Stimulated activated CD4-positive, alpha-beta T cell treated with anti-CD3 and anti-CD28 coated beads, TNF-alpha, amount 100 ng/mL, for 4 hours (primary cell): ENCODE measurements at regions not wholly inside any gene's neighbourhood (a gene's known extent, or its start where the extent isn't known, plus 50 kb on each side); places are given as distances from the start of the nearest gene placed in this dataset.
"Not testable (repeated sequence)": the region's sequence is repeated elsewhere in the genome, so short reads cannot be mapped to it uniquely, and the experiment has no call there.

Experiments
- DNase-seq, 3 experiments: peaks; one replicate each; pipeline ENCODE4 v3.0.0-alpha.2; 2020; ENCODE audit warnings: low read depth in 3 of 3

- no peak for DNase-seq
Observed at GRCh38 chr14:105952826-105953225, 426.4 kb downstream of the TMEM121 start.

GRCh38 chr14:105961625-105962024, 435.2 kb downstream of the TMEM121 start:
- DNase-seq: not testable (repeated sequence)

DNA sequence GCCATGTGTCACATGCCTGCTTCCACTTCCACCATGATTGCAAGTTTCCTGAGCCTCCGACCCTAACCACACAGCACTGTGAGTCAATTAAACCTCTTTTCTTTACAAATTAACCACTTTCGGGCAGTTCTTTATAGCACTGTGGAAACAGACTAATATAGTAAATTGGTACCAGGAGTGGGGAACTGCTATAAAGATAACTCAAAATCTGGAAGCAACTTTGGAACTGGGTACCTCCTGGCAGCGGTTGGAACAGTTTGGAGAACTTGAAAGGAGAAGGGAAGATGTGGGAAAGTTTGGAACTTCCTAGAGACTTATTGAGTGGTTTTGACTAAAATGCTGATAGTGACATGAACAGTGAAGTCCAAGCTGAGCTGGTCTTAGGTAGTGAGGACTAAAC, 436.1 kb downstream of the TMEM121 start:
- DNase-seq: no peak

DNA sequence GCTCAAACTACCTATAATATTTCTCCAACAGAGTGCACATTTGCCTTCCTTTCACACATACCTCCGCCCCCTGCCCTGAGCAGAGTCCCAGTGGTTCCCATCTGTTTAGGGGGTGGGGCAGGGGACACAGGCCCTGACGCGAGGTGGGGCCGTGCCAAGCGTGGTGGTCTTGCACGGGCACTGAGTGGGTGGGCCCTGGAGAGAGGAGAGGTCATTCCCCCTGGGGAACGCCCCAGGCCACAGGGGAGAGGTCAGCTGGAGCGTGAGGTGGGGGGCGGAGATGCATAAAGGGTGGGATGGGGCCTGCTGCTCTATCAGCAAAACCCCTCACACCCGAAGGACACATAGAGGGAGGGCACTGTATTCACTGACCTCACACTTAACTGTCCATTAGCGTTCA, 441.9 kb downstream of the TMEM121 start:
- no peak for DNase-seq

- not testable (repeated sequence) for DNase-seq
Observed at GRCh38 chr14:105969026-105969425, 442.6 kb downstream of the TMEM121 start.

- DNase-seq: not testable (repeated sequence)
Observed at GRCh38 chr14:105970821-105971220, 444.4 kb downstream of the TMEM121 start.

- DNase-seq: no peak
Observed at GRCh38 chr14:105971593-105972500, 445.5 kb downstream of the TMEM121 start.

- DNase-seq: peak; percentile 41 to 50 (median 46)
Observed at GRCh38 chr14:105974902-105975301, 448.5 kb downstream of the TMEM121 start.

GRCh38 chr14:105978618-105979295, 452.4 kb downstream of the TMEM121 start:
- no peak for DNase-seq

GRCh38 chr14:105979446-105979845, 453.1 kb downstream of the TMEM121 start:
- no peak for DNase-seq

- DNase-seq: no peak
Observed at GRCh38 chr14:105980224-105980623, 453.8 kb downstream of the TMEM121 start.

DNA sequence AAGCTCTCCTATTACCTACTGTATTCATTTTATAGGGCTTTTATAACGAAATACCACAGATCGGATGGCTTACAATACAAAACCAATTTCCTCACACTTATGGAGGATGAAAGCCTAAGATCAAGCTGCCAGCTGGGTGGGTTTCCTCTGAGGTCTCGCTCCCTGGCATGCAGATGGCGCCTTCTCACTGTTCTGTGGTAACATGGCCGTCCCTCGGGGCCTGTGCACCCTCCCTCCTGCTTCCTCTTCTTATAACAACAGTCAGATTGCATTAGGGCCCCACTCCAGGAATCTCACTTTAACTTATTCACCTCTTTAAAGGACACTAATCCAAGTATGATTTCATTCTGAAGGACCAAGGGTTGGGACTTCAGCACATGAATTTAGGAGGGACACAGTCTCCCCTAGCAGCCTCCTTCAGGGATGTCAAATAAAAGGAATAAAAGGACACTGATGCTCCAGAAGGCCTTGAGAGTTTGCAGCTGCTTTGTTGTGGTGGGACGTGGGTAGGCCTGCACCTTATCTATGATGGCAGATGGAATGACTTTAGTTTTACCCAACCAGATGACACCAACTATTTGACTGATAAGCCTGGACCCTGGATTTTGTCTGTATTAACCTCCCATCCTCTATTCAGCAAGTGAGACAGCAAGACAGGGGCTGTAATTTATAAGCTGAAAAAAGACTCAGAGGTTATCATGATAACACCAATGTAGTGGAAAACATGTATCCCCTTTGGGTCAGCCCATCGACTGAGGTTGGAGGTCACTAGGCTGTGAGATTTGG, 455.3 kb downstream of the TMEM121 start:
- not testable (repeated sequence) for DNase-seq

GRCh38 chr14:105982664-105983063, 456.3 kb downstream of the TMEM121 start:
- DNase-seq: no peak

DNA sequence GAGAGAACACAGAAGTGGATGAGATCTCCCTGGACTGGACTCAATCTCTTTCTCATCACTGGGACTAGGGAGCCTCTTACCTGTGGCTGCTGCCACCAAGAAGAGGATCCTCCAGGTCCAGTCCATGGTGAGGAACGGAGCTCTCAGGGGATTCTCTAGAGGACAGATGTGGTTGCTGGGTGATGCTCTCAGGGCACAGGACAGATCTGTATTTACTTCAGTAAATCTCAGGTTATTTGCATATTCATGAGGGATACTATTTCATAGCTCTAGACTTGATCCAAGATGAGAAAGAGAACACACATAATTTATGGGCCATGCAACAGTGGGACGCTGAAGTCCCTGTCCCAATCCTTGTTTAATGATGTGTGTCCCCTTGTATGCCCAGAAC, 460.5 kb downstream of the TMEM121 start:
- no peak for DNase-seq

- no peak for DNase-seq
Observed at GRCh38 chr14:105987563-105987962, 461.2 kb downstream of the TMEM121 start.

DNA sequence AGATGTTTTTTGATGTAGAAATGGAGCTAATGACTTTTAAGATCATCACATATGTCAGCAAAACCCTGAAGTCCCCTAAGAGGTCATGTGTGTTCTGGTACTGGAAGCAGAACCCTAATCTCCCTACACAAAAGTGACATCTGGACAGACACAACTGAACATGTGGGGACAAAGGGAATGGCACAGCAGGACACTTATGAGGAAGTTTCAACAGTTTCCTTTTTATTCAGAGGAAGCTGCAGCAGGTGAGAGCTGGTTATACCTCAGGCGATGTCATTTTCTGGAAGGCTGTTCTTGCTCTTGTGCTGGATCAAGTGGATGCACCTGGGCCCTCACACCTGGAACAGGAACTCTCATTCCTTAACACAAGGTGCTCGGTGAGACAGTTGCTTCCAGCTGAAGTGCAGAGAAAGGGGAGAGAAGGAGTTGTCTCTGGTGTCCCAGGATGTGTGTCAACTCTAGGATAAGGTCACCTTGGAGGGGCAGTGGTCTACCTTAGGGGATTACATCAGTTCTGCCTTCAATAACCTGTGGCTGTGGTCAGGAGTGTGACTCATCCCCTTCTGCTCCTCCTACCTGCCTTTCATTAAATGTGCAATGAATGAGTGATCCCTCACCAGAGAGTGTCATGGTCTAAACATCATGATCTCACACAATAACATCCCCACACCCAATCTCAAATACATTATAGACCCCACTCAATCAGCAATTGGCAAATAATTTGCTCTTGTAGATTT, 463.4 kb downstream of the TMEM121 start:
- DNase-seq: no peak

DNA sequence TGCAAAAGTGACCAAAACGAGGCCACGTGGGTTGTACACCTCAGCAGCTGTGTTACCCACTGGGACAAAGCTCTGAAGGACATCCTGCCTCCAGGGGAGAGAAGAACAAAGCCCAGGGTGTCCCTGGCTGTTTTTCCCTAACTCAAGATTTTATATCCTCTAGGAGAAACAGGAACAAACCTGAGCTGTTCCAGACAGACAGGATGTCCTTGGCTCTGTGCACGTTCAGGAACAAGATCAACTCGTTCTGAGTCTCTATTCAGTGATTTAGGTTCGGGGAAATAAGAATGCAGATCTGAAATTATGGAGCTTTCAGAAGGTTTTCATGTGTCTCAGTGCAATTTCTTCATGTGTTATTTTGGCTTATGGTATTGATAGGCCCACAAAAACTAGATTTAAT, 465.3 kb downstream of the TMEM121 start:
- DNase-seq: not testable (repeated sequence)

DNA sequence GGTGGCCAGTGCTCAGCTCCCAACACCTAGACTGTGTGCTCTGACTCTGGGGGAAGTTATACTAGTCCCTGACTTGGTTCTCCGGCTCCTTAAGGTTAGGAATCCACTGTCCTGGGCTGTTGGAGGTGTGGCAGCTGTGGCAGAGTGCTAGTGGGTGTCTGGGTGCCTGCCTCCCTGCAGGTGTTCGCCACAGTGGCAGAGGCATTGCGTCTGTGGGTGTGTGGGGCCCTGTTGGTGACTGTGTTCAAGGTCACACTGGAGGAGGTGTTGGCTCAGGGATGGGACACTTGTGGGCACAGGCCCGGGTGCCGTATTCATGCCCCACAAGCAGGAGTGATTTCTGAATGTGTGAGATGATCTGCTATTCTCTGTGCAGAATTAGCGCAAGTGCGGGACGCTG, 467.4 kb downstream of the TMEM121 start:
- no peak for DNase-seq

GRCh38 chr14:105995011-105995710, 468.8 kb downstream of the TMEM121 start:
- not testable (repeated sequence) for DNase-seq

- not testable (repeated sequence) for DNase-seq
Observed at GRCh38 chr14:105998597-105998996, 472.2 kb downstream of the TMEM121 start.
